ENCODE measurements at regions not wholly inside any gene's neighbourhood (a gene's known extent, or its start where the extent isn't known, plus 50 kb on each side); places are given as distances from the start of the nearest gene placed in this dataset.

- Histone ChIP-seq H3K27ac (ENCODE audit: low read depth, low read length) (no peak overlapping the region), H3K36me3 (ENCODE audit: control insufficient read depth in 2 of 4, insufficient read depth in 4 of 4, low read length in 3 of 4) (no peaks in the 10 kb centered on the region), H3K18ac (ENCODE audit: extremely low read depth, low read length) (no peak overlapping the region), H2BK20ac (ENCODE audit: low read length) (no peak overlapping the region), H3K79me1 (ENCODE audit: low read depth, low read length) (no peaks in the 10 kb centered on the region), H3K23me2 (ENCODE audit: low read depth, low read length) (no peaks in the 10 kb centered on the region), H2BK5ac (ENCODE audit: low read depth, low read length) (no peak overlapping the region), H2AFZ (ENCODE audit: low read length) (no peak overlapping the region), H4K20me1 (replicated peaks in 1 of 2; ENCODE audit: control insufficient read depth in 1 of 2, insufficient read depth in 2 of 2, low read length in 2 of 2) (no peaks in the 10 kb centered on the region), H3K9ac (replicated peaks in 1 of 4; ENCODE audit: extremely low read depth in 1 of 4, low read depth in 3 of 4, low read length in 3 of 4) (no peak overlapping the region), H2BK120ac (replicated peaks; ENCODE audit: low read depth, low read length) (no peak overlapping the region), H4K91ac (replicated peaks; ENCODE audit: insufficient read length, low read length) (no peak overlapping the region), H3K79me2 (ENCODE audit: control insufficient read depth in 1 of 2, insufficient read depth in 2 of 2, low read length in 2 of 2) (no peaks in the 10 kb centered on the region), H3K23ac (ENCODE audit: insufficient read length) (no peak overlapping the region), H3K4me2 (ENCODE audit: insufficient read depth in 1 of 2, low read depth in 2 of 2, low read length in 2 of 2) (no peak overlapping the region), H3K27me3 (replicated peaks in 1 of 4; ENCODE audit: control insufficient read depth in 3 of 4, extremely low read depth in 1 of 4, insufficient read depth in 3 of 4, low read length in 3 of 4) (no peaks in the 10 kb centered on the region), H3K56ac (replicated peaks; ENCODE audit: insufficient read length, low read depth, low read length) (no peak overlapping the region), H2BK12ac (ENCODE audit: low read depth, low read length) (no peak overlapping the region), H3K4me1 (replicated peaks in 1 of 4; ENCODE audit: control insufficient read depth in 3 of 4, insufficient read depth in 4 of 4, low read length in 3 of 4) (peaks cover 0 to 3% (median 0%) of the 10 kb centered on the region in 4 experiments; a peak in 2 of 7 replicates), H4K8ac (ENCODE audit: extremely low read depth, insufficient read depth, low read length) (no peak overlapping the region), H2BK15ac (ENCODE audit: low read length) (no peak overlapping the region), H3K14ac (ENCODE audit: insufficient read length) (no peak overlapping the region), H3K9me3 (ENCODE audit: insufficient read depth in 2 of 2, low read depth in 1 of 2, low read length in 1 of 2) (no peaks in the 10 kb centered on the region), H3K4me3 (ENCODE audit: extremely low read depth in 1 of 4, insufficient read depth in 2 of 4, low read depth in 3 of 4, low read length in 4 of 4) (no peak overlapping the region), H3K4ac (replicated peaks; ENCODE audit: insufficient read length, low read depth, low read length) (no peak overlapping the region), H4K5ac (ENCODE audit: insufficient read length, low read depth, low read length) (no peak overlapping the region), H2AK5ac (ENCODE audit: low read depth, low read length) (no peak overlapping the region)
- peak in 1 of 2 experiments; percentile 4 for DNase-seq (ENCODE audit: low read depth in 1 of 2, low spot score in 2 of 2)
- 94% methylated on average over 4 of the region's 4 CpGs; no CpG with 5 or more reads in 1 of the 2 experiments for WGBS, 2 experiments (ENCODE audit: extremely low coverage in 1 of 2, insufficient coverage in 1 of 2, insufficient read length in 1 of 2, insufficient replicate concordance in 2 of 2, low coverage in 1 of 2, low lambda C conversion rate in 2 of 2, missing lambda C conversion rate in 1 of 2)
- POLR2A ChIA-PET (ENCODE audit: partially characterized antibody) = interaction anchor here (1.0 kb wide), 1 partner anchor 9 kb away, joined by 4 read pairs; no protein-coding TSS in a partner anchor
- CTCF ChIA-PET (ENCODE audit: partially characterized antibody) = interaction anchor here (0.6 to 3.5 kb wide), 5 partner anchors 9 to 575 kb away, joined by 3 to 14 read pairs (median 4); no protein-coding TSS in a partner anchor
- no peak for FAIRE-seq
- no peak for TF ChIP-seq JUND (IDR thresholded peaks at IDR 0.05; ENCODE audit: low read length)
- TF ChIP-seq SIRT6 (IDR thresholded peaks at IDR 0.05; ENCODE audit: low read length) = no peak
- no peak for TF ChIP-seq EZH2 (IDR thresholded peaks at IDR 0.05; ENCODE audit: low read depth, low read length, severe bottlenecking)
- TF ChIP-seq TEAD4 (IDR thresholded peaks at IDR 0.05; ENCODE audit: low read depth, low read length) = no peak
- no peak for TF ChIP-seq KDM4A (IDR thresholded peaks at IDR 0.05; ENCODE audit: low read depth, low read length, severe bottlenecking)
- no peak for TF ChIP-seq CBX5 (IDR thresholded peaks at IDR 0.05; ENCODE audit: low read depth, low read length)
- no peak for TF ChIP-seq POLR2AphosphoS5 (IDR thresholded peaks at IDR 0.05; ENCODE audit: low read depth, low read length)
- TF ChIP-seq CHD2 (IDR thresholded peaks at IDR 0.05; ENCODE audit: low read length) = no peak
- TF ChIP-seq ASH2L (IDR thresholded peaks at IDR 0.05; ENCODE audit: low read length) = no peak
- TF ChIP-seq GTF2F1 (IDR thresholded peaks at IDR 0.05; ENCODE audit: borderline replicate concordance, low read depth, low read length) = no peak
- TF ChIP-seq KDM1A (IDR thresholded peaks at IDR 0.05; ENCODE audit: borderline replicate concordance, low read length) = no peak
- no peak for TF ChIP-seq EP300 (IDR thresholded peaks at IDR 0.05; ENCODE audit: borderline replicate concordance in 1 of 2, low read depth in 2 of 2, low read length in 2 of 2)
- no peak for TF ChIP-seq SIX5 (IDR thresholded peaks at IDR 0.05; ENCODE audit: low read depth, low read length)
- no peak for TF ChIP-seq ATF3 (IDR thresholded peaks at IDR 0.05; ENCODE audit: insufficient read depth, low read depth, low read length)
- no peak for TF ChIP-seq TAF7 (optimal IDR thresholded peaks at IDR 0.05; ENCODE audit: borderline replicate concordance, low read depth, low read length)
These were observed 172.1 kb upstream of the SMAD3 start for GRCh38 chr15:66893294-66893693.
